Nephron progenitor cell (in vitro differentiated cells): ENCODE measurements at regions not wholly inside any gene's neighbourhood (a gene's known extent, or its start where the extent isn't known, plus 50 kb on each side); places are given as distances from the start of the nearest gene placed in this dataset.

Experiments
- DNase-seq: peaks from one replicate; pipeline ENCODE4 v3.0.0; 2021
- H3K27ac Mint-ChIP-seq: 2 replicates; pipeline ENCODE4 v1.8.0; 2021; ENCODE audit warnings: mild to moderate bottlenecking, moderate library complexity, mixed read lengths
- H3K27me3 Mint-ChIP-seq: 2 replicates; pipeline ENCODE4 v1.8.0; 2021; ENCODE audit warnings: mild to moderate bottlenecking, low read depth, mixed read lengths; ENCODE audit not compliant: poor library complexity
- H3K36me3 Mint-ChIP-seq: 2 replicates; pipeline ENCODE4 v1.8.0; 2021; ENCODE audit warnings: low read depth, mixed read lengths
- H3K4me1 Mint-ChIP-seq: 2 replicates; pipeline ENCODE4 v1.8.0; 2021; ENCODE audit warnings: mixed read lengths
- H3K4me3 Mint-ChIP-seq: 2 replicates; pipeline ENCODE4 v1.8.0; 2021; ENCODE audit warnings: mild to moderate bottlenecking, moderate library complexity, mixed read lengths
- H3K9me3 Mint-ChIP-seq: 2 replicates; pipeline ENCODE4 v1.8.0; 2021; ENCODE audit warnings: mild to moderate bottlenecking, moderate library complexity, mixed read lengths
- TF ChIP-seq, protein P1 (sequence below): fragments of 200-600 bp; sonication (generic); IDR thresholded peaks from 2 replicates; pipeline ENCODE4 v1.5.0; 2021; ENCODE audit warnings: antibody characterized with exemption

- Mint-ChIP-seq H3K4me3 (no peak overlapping the region), H3K27me3 (peaks cover 4% of the 10 kb centered on the region), H3K36me3 (no peaks in the 10 kb centered on the region), H3K4me1 (peaks cover 34% of the 10 kb centered on the region), H3K9me3 (no peaks in the 10 kb centered on the region), H3K27ac (no peak overlapping the region)
- DNase-seq, result no peak
- TF ChIP-seq, protein P1, sequence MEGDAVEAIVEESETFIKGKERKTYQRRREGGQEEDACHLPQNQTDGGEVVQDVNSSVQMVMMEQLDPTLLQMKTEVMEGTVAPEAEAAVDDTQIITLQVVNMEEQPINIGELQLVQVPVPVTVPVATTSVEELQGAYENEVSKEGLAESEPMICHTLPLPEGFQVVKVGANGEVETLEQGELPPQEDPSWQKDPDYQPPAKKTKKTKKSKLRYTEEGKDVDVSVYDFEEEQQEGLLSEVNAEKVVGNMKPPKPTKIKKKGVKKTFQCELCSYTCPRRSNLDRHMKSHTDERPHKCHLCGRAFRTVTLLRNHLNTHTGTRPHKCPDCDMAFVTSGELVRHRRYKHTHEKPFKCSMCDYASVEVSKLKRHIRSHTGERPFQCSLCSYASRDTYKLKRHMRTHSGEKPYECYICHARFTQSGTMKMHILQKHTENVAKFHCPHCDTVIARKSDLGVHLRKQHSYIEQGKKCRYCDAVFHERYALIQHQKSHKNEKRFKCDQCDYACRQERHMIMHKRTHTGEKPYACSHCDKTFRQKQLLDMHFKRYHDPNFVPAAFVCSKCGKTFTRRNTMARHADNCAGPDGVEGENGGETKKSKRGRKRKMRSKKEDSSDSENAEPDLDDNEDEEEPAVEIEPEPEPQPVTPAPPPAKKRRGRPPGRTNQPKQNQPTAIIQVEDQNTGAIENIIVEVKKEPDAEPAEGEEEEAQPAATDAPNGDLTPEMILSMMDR, result no peak
Measured at GRCh38 chr1:209157546-209158249, 425.8 kb upstream of the CAMK1G start.

DNA sequence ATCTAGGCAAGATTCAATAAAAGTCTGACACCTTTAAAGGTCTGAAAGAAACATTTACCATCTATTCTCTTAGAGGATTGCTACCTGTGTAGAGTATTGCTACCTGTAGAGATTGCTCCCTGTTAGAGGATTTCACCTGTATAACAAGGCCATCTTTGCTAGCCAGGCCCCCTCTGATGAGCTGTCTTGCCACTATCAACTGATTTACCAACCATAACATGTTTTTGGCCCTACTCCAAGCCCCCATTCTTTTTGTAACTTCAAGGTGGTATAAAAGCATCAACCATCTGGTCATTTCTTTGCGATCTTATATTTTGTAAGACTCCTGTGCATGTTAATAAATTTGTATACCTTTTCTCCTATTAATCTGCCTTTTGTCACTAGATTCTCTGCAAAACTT lies 424.7 kb upstream of the CAMK1G start:
- Mint-ChIP-seq H3K36me3 (no peaks in the 10 kb centered on the region), H3K4me1 (peaks cover 34% of the 10 kb centered on the region), H3K4me3 (no peak overlapping the region)

GRCh38 chr1:209160230-209160629 lies 423.3 kb upstream of the CAMK1G start:
- no peak for DNase-seq
- no peaks in the 10 kb centered on the region for H3K27me3 Mint-ChIP-seq
- no peak overlapping the region for H3K4me3 Mint-ChIP-seq

More for the DNA sequence above, 424.7 kb upstream of the CAMK1G start:
- H3K9me3 Mint-ChIP-seq, result no peaks in the 10 kb centered on the region
- no peak for DNase-seq
- H3K27ac Mint-ChIP-seq, result no peak overlapping the region
- peaks cover 4% of the 10 kb centered on the region for H3K27me3 Mint-ChIP-seq
- TF ChIP-seq, protein P1, result no peak

DNA sequence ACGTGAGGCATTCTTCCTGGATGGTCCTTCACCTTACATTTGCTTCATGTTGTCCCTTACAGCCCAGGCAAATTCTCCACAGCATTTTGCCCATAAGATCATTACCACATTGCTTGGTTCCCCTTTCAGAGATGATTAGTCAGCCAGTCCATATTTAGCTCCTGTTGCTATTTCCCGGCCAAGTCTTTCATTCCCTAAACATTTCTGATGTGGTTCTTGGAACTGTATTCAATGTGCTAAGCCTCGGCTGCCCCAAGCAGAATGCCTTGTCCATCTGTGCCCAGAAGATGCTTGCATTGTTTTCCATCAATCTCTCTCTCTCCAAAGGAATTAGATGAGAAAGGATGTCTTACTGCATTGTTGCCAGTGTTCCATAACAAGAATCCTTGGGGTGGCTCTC lies 420.9 kb upstream of the CAMK1G start:
- peaks cover 21% of the 10 kb centered on the region for H3K9me3 Mint-ChIP-seq
- peaks cover 9% of the 10 kb centered on the region for H3K4me1 Mint-ChIP-seq
- TF ChIP-seq, protein P1, result no peak
- no peak for DNase-seq
- no peak overlapping the region for H3K4me3 Mint-ChIP-seq
- no peaks in the 10 kb centered on the region for H3K27me3 Mint-ChIP-seq
- H3K36me3 Mint-ChIP-seq, result peaks cover 5% of the 10 kb centered on the region
- H3K27ac Mint-ChIP-seq, result no peak overlapping the region

More at GRCh38 chr1:209160230-209160629, 423.3 kb upstream of the CAMK1G start:
- Mint-ChIP-seq H3K9me3 (peaks cover 1% of the 10 kb centered on the region), H3K4me1 (peaks cover 30% of the 10 kb centered on the region), H3K36me3 (no peaks in the 10 kb centered on the region), H3K27ac (no peak overlapping the region)
- TF ChIP-seq, protein P1, result no peak

DNA sequence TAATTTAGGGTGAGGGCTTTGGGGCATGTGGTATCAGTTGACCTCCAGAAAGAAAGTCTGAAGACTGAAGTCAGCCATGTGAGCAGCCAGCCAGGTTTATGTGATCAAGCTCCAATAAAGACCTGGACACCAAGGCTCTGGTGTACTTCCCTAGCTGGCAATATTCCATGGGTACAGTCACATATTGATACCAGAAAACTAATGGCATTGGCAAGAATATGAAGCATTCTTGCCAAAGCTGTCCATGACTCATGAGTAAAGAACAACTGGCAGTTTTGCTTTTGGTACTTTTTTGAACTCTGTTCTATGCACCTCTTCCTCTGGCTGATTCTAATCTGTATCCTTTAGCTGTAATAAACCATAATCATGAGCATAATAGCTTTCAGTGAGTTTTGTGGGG lies 415.3 kb upstream of the CAMK1G start:
- Mint-ChIP-seq H3K9me3 (peaks cover 26% of the 10 kb centered on the region), H3K27me3 (peaks cover 5% of the 10 kb centered on the region), H3K4me1 (no peaks in the 10 kb centered on the region), H3K36me3 (peaks cover 5% of the 10 kb centered on the region), H3K27ac (no peak overlapping the region), H3K4me3 (no peak overlapping the region)
- DNase-seq, result no peak
- TF ChIP-seq, protein P1, result no peak

- Mint-ChIP-seq H3K36me3 (peaks cover 2% of the 10 kb centered on the region), H3K27me3 (peaks cover 5% of the 10 kb centered on the region), H3K4me1 (no peaks in the 10 kb centered on the region), H3K4me3 (no peak overlapping the region), H3K9me3 (peaks cover 38% of the 10 kb centered on the region), H3K27ac (no peak overlapping the region)
- TF ChIP-seq, protein P1, result no peak
- no peak for DNase-seq
Measured at GRCh38 chr1:209171151-209171550, 412.4 kb upstream of the CAMK1G start.
